ENCODE measurements at regions not wholly inside any gene's neighbourhood (a gene's known extent, or its start where the extent isn't known, plus 50 kb on each side); places are given as distances from the start of the nearest gene placed in this dataset.

DNA sequence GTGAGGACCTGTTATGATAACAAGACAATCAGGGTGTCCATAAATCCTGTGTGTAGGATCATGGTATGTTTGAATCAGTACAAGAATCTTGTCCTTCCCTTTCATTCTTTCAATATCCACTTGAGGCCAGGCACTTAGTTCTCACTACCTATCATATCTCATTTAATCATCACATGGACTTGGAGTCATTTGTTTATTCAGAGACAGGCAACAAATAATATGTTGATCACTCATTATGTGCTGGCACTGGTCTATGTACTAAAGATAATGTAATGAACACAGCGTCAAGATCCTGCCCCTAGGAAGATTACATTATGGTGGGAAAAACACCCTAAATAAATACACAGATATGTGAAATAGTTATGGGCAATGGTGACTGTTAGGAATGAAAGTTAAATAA is 342.6 kb downstream of the LPIN1 start:
- TF ChIP-seq, protein P1, sequence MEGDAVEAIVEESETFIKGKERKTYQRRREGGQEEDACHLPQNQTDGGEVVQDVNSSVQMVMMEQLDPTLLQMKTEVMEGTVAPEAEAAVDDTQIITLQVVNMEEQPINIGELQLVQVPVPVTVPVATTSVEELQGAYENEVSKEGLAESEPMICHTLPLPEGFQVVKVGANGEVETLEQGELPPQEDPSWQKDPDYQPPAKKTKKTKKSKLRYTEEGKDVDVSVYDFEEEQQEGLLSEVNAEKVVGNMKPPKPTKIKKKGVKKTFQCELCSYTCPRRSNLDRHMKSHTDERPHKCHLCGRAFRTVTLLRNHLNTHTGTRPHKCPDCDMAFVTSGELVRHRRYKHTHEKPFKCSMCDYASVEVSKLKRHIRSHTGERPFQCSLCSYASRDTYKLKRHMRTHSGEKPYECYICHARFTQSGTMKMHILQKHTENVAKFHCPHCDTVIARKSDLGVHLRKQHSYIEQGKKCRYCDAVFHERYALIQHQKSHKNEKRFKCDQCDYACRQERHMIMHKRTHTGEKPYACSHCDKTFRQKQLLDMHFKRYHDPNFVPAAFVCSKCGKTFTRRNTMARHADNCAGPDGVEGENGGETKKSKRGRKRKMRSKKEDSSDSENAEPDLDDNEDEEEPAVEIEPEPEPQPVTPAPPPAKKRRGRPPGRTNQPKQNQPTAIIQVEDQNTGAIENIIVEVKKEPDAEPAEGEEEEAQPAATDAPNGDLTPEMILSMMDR (IDR thresholded peaks at IDR 0.05), result no peak
- TF ChIP-seq POLR2A (IDR thresholded peaks at IDR 0.05), result no peak

All from right lobe of liver (tissue), 4 donors.